Neural crest cell (in vitro differentiated cells): ENCODE measurements at regions not wholly inside any gene's neighbourhood (a gene's known extent, or its start where the extent isn't known, plus 50 kb on each side); places are given as distances from the start of the nearest gene placed in this dataset.
"Not testable (repeated sequence)": the region's sequence is repeated elsewhere in the genome, so short reads cannot be mapped to it uniquely, and the experiment has no call there.

Experiments
- DNase-seq: peaks from one replicate; pipeline ENCODE4 v3.0.0; 2021; ENCODE audit warnings: low read depth, mixed read lengths, low spot score
- H3K27ac Mint-ChIP-seq: one replicate; pipeline ENCODE4 v1.8.0; 2021; ENCODE audit warnings: mild to moderate bottlenecking, mixed read lengths; ENCODE audit not compliant: unreplicated experiment
- H3K27me3 Mint-ChIP-seq: 2 replicates; pipeline ENCODE4 v1.8.0; 2021; ENCODE audit warnings: low read depth, mild to moderate bottlenecking, mixed read lengths
- H3K36me3 Mint-ChIP-seq: 2 replicates; pipeline ENCODE4 v1.8.0; 2021; ENCODE audit warnings: low read depth, mild to moderate bottlenecking, mixed read lengths
- H3K4me1 Mint-ChIP-seq: 2 replicates; pipeline ENCODE4 v1.8.0; 2021; ENCODE audit warnings: mixed read lengths
- H3K4me3 Mint-ChIP-seq: one replicate; pipeline ENCODE4 v1.8.0; 2021; ENCODE audit warnings: mild to moderate bottlenecking, mixed read lengths
- H3K9me3 Mint-ChIP-seq: 2 replicates; pipeline ENCODE4 v1.8.0; 2021; ENCODE audit warnings: mixed read lengths
- CTCF ChIP-seq: fragments of 200-600 bp; sonication (generic); conservative IDR thresholded peaks from 2 replicates; pipeline ENCODE4 v1.5.0; 2021; ENCODE audit warnings: antibody characterized with exemption, mild to moderate bottlenecking

- Mint-ChIP-seq H3K4me1 (no peaks in the 10 kb centered on the region), H3K36me3 (no peaks in the 10 kb centered on the region), H3K27ac (no peak overlapping the region), H3K4me3 (no peak overlapping the region), H3K9me3 (no peaks in the 10 kb centered on the region), H3K27me3 (peaks cover 40% of the 10 kb centered on the region)
- no peak for TF ChIP-seq CTCF
- DNase-seq, result no peak
These were observed 143.1 kb downstream of the OTUD1 start for GRCh38 chr10:23581906-23582450.

- H3K4me3 Mint-ChIP-seq, result no peak overlapping the region
- no peak for DNase-seq
- H3K27ac Mint-ChIP-seq, result no peak overlapping the region
- no peak for TF ChIP-seq CTCF
- peaks cover 39% of the 10 kb centered on the region for H3K27me3 Mint-ChIP-seq
- peaks cover 2% of the 10 kb centered on the region for H3K9me3 Mint-ChIP-seq
- no peaks in the 10 kb centered on the region for H3K36me3 Mint-ChIP-seq
- H3K4me1 Mint-ChIP-seq, result no peaks in the 10 kb centered on the region
These were observed 145.5 kb downstream of the OTUD1 start for GRCh38 chr10:23584396-23584795.

GRCh38 chr10:23585186-23585585 lies 146.3 kb downstream of the OTUD1 start:
- DNase-seq, result no peak
- Mint-ChIP-seq H3K27ac (no peak overlapping the region), H3K9me3 (peaks cover 2% of the 10 kb centered on the region), H3K4me3 (no peak overlapping the region), H3K36me3 (no peaks in the 10 kb centered on the region), H3K27me3 (peaks cover 33% of the 10 kb centered on the region), H3K4me1 (no peaks in the 10 kb centered on the region)
- no peak for TF ChIP-seq CTCF

- no peak for DNase-seq
- Mint-ChIP-seq H3K36me3 (no peaks in the 10 kb centered on the region), H3K27ac (no peak overlapping the region), H3K27me3 (peaks cover 33% of the 10 kb centered on the region), H3K4me1 (no peaks in the 10 kb centered on the region), H3K9me3 (peaks cover 2% of the 10 kb centered on the region), H3K4me3 (no peak overlapping the region)
- TF ChIP-seq CTCF, result no peak
These were observed 146.8 kb downstream of the OTUD1 start for GRCh38 chr10:23585666-23586065.

GRCh38 chr10:23595278-23595677 lies 156.4 kb downstream of the OTUD1 start:
- not testable (repeated sequence) for DNase-seq, H3K4me3 Mint-ChIP-seq, H3K4me1 Mint-ChIP-seq, H3K27ac Mint-ChIP-seq
- peaks cover 26% of the 10 kb centered on the region for H3K9me3 Mint-ChIP-seq
- H3K27me3 Mint-ChIP-seq, result peaks cover 21% of the 10 kb centered on the region
- H3K36me3 Mint-ChIP-seq, result peaks cover 18% of the 10 kb centered on the region

GRCh38 chr10:23604613-23605012 lies 165.7 kb downstream of the OTUD1 start:
- no peak overlapping the region for H3K27ac Mint-ChIP-seq
- no peaks in the 10 kb centered on the region for H3K9me3 Mint-ChIP-seq
- H3K4me3 Mint-ChIP-seq, result no peak overlapping the region
- TF ChIP-seq CTCF, result no peak
- no peaks in the 10 kb centered on the region for H3K4me1 Mint-ChIP-seq
- H3K36me3 Mint-ChIP-seq, result no peaks in the 10 kb centered on the region
- no peaks in the 10 kb centered on the region for H3K27me3 Mint-ChIP-seq
- no peak for DNase-seq
